HFF-Myc (cell line): ENCODE measurements at regions not wholly inside any gene's neighbourhood (a gene's known extent, or its start where the extent isn't known, plus 50 kb on each side); places are given as distances from the start of the nearest gene placed in this dataset.
"Not testable (repeated sequence)": the region's sequence is repeated elsewhere in the genome, so short reads cannot be mapped to it uniquely, and the experiment has no call there.

Experiments
- DNase-seq: peaks from one replicate; pipeline ENCODE4 v3.0.0-alpha.2; 2011; ENCODE audit warnings: low read depth; ENCODE audit errors: extremely low read depth
- H3K4me3 ChIP-seq: replicated peaks from 2 replicates; pipeline ENCODE4 v1.5.1; 2011; ENCODE audit warnings: low read depth, mild to moderate bottlenecking, control low read depth, low read length
- TF ChIP-seq, protein P1 (sequence below): IDR thresholded peaks from 2 replicates; pipeline ENCODE4 v1.5.1; 2012; ENCODE audit warnings: mild to moderate bottlenecking, low read depth, low read length, control low read depth; ENCODE audit errors: missing control alignments

DNA sequence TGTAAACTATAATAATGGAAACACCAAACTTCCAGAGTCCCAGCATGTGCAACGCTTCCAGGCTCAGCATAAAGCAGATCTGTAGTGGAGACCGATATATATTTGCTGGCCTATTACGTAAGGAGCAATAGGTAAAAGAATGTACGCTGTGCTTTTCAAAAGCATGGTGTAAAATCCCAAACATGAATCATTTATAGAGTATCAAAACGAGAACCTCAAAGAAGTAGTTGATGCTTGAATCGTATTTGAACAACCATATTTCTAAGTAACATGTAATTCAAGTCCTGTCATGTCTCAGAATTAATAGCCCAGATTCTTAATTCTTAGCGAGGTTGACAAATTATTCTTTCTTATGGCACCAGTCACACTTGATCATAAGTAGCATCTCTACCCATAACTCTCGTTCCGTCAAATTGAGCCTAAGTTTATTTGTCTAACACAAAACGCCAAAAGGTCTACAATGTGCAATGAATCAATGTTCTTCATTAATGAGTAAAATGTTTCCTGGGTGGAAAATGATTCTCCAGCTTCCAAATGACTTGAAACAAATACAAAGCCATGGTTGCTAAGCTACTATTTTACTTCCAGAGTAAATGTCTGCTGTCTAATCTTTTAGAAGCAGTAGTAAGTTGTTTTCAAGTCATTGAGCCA, 811.5 kb upstream of the FRG1 start:
- TF ChIP-seq, protein P1, sequence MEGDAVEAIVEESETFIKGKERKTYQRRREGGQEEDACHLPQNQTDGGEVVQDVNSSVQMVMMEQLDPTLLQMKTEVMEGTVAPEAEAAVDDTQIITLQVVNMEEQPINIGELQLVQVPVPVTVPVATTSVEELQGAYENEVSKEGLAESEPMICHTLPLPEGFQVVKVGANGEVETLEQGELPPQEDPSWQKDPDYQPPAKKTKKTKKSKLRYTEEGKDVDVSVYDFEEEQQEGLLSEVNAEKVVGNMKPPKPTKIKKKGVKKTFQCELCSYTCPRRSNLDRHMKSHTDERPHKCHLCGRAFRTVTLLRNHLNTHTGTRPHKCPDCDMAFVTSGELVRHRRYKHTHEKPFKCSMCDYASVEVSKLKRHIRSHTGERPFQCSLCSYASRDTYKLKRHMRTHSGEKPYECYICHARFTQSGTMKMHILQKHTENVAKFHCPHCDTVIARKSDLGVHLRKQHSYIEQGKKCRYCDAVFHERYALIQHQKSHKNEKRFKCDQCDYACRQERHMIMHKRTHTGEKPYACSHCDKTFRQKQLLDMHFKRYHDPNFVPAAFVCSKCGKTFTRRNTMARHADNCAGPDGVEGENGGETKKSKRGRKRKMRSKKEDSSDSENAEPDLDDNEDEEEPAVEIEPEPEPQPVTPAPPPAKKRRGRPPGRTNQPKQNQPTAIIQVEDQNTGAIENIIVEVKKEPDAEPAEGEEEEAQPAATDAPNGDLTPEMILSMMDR: no peak
- DNase-seq: no peak
- H3K4me3 ChIP-seq: no peak overlapping the region

DNA sequence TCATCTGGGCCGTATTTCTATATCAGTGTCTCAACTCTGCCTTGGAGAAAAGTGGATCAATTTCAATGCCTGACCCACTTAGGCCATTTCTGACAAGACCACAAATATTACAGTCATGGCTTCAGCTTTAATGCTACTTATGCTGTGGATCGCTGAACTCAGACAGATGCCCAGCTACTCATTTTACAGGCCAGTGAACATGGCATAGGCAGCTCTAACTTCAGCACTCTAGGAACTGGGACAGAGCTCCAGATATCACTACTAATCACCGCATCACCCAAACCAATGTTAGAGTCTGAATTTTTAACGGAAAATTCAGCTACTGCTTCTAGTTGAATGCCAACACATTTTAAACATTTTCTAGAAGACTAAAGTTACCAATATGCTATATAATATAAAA, 809.6 kb upstream of the FRG1 start:
- TF ChIP-seq, protein P1: no peak
- DNase-seq: no peak
- no peak overlapping the region for H3K4me3 ChIP-seq

DNA sequence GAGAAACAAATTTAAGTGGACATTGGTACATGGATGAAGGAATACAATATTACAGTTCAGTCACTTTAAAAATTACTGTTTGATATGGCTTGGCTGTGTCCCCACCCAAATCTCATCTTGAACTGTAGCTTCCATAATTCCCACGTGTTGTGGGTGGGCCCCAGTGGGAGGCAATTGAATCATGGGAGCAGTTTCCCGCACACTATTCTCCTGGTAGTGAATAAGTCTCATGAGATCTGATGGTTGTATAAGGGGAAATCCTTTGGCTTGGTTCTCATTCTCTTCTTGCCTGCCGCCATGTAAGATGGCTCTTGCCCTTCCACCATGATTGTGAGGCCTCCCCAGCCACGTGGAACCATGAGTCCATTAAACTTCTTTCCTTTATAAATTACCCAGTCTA, 804.2 kb upstream of the FRG1 start:
- TF ChIP-seq, protein P1: no peak
- H3K4me3 ChIP-seq: no peak overlapping the region
- no peak for DNase-seq

DNA sequence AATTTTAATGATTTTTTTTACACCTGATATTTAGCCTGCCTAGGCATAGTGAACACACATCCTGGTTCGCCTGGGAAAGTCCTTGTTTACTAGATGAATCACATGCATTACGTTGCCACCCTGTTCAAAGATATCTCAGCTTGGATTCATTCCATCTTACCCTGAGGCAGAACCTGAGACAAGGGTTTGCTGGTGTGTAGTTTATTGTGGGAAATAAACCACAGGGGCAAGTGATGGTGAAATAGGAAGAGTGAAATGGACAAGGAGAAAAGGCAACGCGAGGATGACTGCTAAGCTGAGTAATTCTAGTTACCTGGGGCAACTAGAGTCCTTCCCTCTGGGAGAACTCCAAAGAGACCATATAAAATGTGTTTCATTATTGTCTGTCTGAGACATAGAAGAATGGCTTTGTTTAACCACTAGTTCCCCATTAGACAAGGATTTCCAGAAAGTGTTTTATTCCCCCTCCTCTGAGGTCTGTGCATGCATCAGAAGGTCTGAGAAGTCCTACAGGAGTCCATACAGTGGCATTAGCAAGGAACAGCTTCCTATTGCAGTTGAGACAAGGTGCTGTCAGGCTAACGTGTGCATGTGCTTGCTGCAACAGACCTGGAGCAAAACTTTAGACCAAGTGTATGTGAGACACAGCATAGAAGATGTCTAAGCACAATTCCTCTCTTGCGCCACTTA, 797.3 kb upstream of the FRG1 start:
- H3K4me3 ChIP-seq: no peak overlapping the region
- TF ChIP-seq, protein P1: no peak
- DNase-seq: peak; percentile 25

DNA sequence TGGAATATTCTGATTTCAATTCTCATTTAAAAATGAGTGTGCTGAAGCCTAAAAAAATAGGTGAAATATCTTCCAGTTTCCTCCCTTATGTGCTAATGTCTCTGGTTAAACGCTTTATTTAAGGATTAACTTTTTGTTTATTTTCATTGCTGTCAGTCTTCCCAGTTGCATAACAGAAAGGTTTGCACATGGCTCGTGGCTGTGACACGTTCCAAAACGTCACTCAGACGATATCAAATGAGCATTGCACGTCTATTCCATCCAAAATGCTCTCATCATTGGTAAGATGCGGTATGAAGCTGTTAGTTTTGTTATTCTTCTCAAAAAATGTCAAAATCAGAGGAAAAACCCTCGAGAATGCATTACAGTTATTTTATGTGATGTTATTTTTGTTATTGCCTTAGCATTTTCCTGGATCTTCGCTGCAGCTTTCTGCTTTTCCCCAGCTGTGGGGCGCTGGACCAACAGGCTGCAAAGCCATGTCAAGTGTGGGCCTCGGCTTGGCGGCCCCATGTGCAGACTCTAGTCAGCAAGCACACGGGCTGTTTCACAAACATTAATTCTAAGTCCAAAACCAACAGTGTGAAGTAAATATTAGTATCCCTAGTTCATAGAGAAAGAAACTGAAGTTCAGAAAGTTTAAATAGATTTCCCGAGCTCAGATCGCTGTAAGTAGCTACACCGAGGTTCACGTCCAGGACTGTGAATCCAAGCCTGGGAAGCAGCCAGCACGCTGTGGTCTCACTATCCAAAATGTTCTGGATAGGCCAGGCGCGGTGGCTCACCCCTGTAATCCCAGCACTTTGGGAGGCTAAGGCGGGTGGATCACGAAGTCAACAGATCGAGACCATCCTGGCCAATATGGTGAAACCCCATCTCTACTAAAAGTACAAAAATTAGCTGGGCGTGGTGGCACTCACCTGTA, 793.4 kb upstream of the FRG1 start:
- TF ChIP-seq, protein P1: no peak
- no peak for DNase-seq

DNA sequence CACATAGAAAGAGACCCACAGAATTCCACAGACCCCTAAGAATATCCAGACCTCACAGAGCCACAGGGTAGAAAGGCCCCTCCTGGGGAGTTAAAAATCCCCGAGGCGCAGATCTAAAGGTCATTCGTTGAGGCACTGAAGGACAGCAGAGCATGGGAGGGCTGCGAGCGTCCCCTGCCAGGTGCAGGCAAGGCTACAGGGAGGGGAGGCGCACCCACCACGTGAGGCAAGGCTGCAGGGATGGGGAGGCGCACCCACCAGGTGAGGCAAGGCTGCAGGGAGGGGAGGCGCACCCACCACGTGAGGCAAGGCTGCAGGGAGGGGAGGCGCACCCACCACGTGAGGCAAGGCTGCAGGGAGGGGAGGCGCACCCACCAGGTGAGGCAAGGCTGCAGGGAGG, 785.6 kb upstream of the FRG1 start:
- DNase-seq: not testable (repeated sequence)

More for the DNA sequence above, 793.4 kb upstream of the FRG1 start:
- no peak overlapping the region for H3K4me3 ChIP-seq

DNA sequence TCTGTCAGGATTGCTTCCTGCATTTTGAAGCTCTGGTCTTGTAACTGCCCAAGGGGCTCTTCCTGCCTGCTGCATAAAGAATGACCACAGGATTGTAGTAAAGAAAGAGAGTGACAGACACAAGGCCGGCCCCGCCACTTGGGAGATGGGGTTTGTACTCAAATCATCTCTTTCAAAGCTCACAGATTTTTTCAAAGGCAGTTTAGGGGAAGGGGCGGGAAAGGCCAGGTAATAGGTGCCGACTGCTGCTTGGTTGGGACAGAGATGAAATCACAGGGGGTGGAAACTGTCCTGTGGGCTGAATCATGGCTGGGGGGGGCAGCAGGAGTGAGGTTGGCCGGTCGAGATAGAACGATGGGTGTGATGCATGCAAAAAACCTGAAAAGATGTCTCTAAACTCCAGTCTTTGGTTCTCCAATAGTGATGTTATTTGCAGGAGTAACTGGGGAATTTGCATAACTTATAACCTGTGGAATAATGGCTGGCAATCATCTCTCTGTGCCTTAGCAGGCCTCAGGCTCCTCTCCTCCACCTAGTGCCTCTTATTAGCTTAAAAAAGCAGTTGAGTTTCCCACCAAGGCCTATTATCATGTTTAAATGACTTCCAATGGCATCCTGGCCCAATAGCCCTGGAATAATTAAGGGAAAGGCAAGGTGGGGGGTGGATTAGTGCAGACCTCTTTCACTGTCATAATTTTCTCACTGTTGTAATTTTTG, 778.4 kb upstream of the FRG1 start:
- no peak overlapping the region for H3K4me3 ChIP-seq
- DNase-seq: no peak
- TF ChIP-seq, protein P1: no peak

More for the DNA sequence above, 785.6 kb upstream of the FRG1 start:
- not testable (repeated sequence) for H3K4me3 ChIP-seq
